AG20443 (cell line): ENCODE measurements at regions not wholly inside any gene's neighbourhood (a gene's known extent, or its start where the extent isn't known, plus 50 kb on each side); places are given as distances from the start of the nearest gene placed in this dataset.

Source experiments
- DNase-seq: peaks from one replicate; pipeline ENCODE4 v3.0.0; 2012; ENCODE audit warnings: low spot score, mixed read lengths

DNA sequence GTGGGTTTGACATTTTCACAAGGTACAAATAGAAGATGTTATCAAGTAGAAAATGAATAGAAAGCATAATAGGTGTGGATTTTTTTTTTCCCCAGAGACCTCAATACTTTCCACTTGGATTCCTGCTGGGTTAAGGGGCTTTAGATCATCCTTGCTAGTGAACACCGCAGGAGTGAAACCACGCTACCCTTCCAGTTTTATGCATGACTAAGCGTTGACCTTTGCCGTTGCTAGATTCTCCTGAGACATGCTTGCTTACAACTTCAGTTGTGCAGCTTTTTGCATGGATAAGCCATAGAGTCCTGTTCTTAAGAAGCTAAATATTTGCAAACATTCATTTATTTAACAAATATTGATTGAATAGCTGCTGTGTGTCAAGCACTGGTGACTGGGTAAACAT is 299.7 kb upstream of the LMCD1 start:
- no peak for DNase-seq

DNA sequence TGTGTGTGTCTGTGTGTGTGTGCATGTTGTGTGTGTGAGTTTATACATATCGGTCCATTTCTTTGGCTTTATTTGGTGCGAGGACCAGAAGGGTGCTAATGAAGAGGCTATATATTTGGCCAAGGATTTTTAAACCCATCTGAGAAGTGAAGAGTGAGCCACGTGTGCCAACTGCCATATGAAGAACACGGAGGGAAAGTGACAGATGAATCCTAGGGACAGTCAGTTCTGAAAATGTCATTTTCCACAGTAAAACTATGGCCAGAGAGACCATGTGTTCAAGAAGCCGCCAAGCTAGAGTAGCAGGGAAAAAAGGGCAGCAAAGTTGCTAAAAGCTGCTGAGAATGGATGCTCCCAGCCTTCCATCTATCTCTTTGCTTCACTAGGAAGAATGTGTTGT is 297.3 kb upstream of the LMCD1 start:
- DNase-seq, result no peak

- DNase-seq, result peak; percentile 53
These were observed 296.6 kb upstream of the LMCD1 start for GRCh38 chr3:8204853-8205650.

DNA sequence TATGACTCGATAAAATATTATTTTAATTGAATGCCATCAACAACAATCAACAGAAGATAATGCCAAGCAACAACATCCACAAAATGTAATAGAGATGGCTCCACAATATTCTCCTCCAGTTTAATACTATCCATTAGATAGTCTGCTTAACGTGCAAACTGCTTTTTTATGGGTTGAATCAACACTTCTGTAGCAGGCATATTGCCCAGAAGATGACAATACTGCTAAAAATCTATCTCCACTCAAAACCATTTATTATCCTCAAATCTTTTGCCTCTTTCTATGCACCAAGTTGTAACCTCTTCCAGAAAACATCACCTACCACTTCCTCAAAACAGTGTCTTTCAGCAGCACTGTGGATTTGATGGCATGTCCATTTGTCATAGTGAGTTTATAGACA is 295.7 kb upstream of the LMCD1 start:
- no peak for DNase-seq

DNA sequence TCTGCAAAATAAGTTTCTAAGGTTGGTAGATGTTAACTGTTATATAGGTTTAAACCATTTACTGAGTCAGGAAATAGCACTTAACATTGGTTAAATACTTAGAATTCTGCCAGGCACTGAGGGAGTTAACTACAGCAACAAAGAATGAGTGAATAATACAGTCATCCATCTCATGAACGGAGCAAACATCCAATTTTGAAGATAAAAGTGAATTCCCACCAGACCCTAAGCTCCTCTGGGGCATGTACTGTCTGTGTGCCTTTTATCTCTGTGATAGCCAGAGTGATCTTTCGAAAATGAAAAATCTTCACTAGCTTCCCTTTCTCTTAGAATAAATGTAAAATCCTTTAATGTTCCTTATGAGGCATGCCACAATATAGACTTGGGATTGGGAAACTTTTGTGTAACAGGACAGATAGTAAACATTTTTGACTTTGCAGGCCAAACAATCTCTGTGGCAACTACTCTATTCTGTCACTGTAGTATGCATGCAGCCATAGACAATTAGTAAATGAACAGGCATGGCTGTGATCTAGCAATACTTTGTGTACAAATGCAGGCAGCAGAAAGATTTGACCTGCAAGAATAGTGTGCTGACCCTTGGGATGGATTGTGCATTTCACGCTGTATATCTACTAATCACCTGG is 294.5 kb upstream of the LMCD1 start:
- DNase-seq, result no peak

- DNase-seq, result no peak
These were observed 290.7 kb upstream of the LMCD1 start for GRCh38 chr3:8210882-8211341.

- DNase-seq, result no peak
These were observed 288.8 kb upstream of the LMCD1 start for GRCh38 chr3:8212794-8213193.

DNA sequence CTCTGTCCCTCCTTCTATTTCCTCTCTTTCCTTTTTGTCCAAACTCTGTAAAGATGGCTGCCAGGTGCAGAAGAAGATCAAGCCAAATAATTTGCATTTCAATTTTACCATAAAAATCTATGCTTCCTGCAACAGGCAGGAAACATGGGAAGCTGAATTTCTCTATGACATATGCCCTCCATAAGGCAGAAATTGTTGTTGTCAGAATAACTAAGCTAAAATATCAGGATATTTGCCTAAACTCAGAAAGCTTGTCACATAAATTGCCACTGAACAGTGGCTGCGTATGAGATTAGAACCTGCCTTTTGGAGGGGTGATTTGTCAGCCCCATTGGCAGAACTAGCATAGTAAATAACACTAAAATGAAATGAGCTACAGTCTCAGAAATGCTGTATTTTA is 288.3 kb upstream of the LMCD1 start:
- DNase-seq, result no peak

DNA sequence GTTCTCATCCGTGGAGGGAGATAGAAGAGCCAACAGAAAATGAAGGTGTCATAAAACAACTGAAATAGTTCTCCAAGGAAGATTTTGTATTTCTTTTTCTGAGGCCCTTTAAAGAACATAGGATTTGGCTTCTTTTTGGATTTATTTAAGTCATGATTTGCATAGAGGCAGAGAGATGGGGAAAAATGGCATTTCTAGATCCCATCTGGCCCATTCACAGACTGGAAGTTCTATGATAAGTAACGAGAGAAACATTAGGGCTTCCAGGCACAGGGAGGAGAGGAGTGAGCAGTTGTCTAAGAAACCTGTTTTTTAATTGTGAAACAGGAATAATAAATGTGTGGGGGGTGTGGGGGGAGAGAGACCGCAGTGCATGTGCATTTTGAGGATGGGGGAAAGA is 285.8 kb upstream of the LMCD1 start:
- no peak for DNase-seq

DNA sequence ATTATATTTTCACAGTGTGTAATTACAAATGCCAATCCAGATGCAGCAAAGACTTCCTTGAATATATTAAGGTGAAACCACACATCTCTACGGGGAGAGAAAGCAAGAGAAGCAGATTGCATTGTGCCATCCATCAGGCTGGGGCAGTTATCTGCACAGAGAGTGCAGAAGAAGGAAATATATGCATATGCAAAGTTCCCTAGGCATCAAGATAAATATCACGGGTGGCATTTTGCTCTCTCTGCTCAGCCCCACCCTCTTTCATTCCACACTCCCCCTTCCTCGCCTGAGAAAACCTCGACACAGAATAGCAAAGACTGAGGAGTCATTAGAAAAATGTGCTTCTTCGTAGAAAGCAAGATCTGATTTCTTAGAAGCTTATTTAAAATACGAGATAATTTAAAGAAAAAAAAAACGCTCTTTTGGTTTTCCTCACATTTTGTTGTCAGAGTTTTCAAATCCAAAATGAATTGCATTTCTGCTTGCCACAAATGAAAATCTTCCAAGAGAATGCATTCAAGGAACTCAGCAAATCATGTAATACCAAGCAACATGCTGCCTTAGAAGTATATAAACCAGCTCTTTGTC is 283.2 kb upstream of the LMCD1 start:
- no peak for DNase-seq

DNA sequence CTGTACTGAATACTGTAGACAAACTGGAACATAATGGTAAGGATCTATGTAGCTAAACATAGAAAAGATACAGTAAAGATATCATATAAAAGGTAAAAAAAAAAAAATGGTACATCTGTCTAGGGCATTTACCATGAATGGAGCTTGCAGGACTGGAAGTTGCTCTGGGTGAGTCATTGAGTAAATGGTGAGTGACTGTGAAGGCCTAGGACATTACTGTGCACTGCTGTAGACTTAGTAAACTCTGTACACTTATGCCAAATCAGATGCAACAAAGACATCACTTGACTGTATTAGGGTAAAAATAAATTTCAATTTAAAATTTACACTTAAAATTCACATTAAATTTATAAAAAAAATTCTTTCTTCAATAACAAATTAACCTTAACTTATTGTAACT is 281.3 kb upstream of the LMCD1 start:
- DNase-seq, result no peak

GRCh38 chr3:8223766-8224165 is 277.9 kb upstream of the LMCD1 start:
- DNase-seq, result no peak

DNA sequence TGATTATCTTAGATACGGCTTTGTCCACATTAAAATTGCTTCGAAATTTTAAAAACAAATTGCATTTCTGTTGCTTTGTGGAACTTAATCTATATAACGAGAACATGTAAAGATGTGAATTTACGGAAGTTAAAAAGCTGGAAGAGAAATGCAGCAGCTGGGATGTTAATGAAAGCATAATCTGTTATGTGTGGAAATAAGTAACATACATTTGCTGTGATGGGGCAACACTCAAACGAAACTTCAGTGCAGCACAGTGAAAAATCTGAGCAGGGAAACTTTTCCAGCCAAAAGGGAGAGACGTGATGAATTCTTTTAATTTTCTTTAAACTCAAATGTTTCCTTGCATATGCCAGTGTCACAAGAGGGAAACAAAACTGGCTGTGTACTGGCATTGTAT is 276.7 kb upstream of the LMCD1 start:
- no peak for DNase-seq

DNA sequence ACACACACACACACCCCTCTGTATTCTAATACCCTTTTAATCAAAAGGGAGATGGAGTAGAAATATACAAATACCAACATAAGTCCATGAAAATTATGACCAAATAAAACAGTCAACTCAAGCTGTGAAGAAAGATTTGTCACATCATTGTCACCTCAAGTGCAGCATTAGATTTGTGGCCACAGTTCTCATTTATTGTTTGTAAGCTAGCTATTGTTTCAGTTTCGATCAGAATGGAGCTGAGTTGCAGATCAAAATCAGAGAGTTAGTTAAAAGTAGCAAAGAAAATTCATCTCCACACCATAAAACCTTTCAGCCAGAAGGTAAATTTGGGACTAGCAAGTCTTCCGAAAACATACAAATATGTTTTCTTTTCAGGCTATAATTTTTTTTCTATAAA is 267.7 kb upstream of the LMCD1 start:
- DNase-seq, result no peak

DNA sequence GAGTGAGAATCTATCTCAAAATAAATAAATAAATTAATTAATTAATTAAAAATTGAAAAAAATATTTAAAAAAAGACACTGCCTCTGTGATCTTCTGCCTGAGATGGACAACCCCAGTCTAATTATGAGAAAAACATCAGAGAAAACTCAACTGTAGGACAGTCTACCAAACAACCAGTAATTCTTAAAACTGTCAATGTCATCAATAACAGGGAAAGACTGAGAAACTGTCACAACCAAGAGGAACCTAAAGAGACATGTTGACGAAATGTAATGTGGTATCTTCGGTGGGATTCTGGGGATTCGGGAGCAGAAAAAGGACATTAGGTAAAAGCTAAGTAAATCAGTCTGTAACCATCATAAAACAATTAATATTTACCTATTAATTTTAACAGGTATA is 265.4 kb upstream of the LMCD1 start:
- no peak for DNase-seq

DNA sequence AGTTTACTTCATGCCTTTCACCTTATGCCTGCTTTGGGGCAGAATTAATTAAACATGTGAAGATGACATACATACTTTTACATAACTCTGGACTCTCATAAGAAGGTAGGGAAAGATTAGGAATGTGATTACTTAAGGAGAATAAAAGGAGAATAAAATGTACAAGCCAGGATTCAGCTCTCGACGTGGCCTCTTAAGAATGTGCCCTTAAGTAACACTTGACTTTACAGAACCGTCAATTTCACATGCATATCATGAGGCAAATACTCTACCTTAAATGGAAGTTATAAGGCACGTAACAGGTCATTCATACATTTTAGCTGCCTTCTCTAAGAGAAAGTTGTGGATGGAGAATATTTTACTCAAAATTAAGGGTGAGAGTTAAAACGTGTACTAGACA is 263.7 kb upstream of the LMCD1 start:
- no peak for DNase-seq

- no peak for DNase-seq
These were observed 263.2 kb upstream of the LMCD1 start for GRCh38 chr3:8238432-8238831.

DNA sequence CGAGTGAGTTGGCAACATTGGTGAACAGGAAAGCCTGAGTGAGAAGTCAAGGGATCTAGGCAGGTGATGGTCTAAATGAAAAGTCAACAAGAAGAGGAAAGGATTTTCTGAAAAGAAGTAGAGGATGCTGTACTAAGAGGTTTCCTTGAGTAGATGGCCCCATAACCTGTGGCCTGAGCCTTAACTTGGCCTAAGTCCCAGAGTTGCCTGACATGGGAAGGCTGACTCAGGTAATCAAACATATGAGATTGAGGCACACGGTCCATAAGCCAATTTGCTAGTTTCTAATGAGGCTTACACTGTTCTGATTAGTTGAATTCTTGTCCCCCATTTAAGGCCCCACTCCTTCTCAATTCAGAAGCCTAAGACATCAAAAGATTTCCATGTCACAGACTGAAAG is 262.5 kb upstream of the LMCD1 start:
- no peak for DNase-seq

DNA sequence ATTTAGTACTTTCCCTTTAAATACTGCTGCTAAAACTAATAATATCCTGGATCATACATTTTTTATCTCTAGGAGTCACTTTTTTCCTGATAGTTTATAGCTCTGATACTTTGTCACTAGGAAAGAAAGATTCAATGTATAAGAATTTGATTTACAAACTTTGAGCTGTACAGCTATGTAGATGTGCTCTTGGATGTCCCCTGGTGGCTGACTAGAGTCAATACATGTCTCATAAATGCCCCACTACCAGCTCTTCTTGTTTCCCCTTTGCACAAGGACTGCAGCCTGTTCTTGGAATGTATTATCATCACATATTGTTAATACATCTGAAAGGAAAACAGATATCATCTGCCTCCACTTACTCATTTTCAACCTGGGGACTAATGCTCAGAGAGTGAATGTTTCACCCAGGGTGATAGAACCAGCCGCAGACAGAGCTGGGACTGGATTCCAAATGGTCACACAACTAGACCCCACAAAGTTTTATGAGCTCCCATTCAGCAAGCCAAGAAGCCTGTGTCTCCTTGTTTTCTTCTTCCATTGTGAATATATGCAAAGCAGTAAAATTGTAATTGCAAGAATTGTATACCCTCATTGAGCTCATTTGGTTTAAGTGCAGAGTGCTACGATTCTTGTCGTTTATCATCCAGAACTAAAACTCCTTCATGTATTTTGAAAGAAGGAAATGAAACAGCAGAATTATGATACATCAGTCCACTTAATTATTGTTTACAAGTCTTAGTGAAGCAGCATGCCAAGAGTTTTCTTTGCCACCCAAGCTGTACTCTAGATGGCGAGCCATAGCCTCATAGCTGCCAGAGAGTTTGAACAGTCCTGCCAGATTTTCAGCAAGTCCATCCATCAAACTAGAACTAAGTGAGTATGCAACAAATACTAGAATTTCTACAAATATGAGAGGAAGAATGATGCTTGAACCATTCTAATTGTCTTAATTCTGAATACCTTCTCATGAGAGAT is 261.6 kb upstream of the LMCD1 start:
- peak; percentile 71 for DNase-seq

GRCh38 chr3:8246070-8246469 is 255.6 kb upstream of the LMCD1 start:
- no peak for DNase-seq

GRCh38 chr3:8253201-8253600 is 248.4 kb upstream of the LMCD1 start:
- no peak for DNase-seq

DNA sequence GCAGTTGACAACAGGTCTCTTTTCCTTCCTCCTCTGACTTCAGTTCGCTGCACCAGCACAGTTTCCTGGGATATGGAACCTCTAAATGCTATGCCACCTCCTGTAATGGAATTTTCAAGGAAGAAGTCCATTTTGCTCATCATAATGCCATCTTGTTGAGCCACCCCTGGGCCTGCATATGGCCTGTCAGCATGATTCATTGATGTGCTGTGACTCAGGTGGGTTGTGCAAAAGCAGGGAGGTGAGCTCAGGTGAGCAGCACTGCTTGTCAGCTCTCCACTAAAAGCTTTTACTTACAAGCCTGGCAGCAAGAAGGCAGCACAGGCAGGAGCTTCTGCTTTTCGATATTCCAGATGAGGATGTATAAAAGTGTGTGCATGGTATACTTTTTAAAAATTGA is 247.1 kb upstream of the LMCD1 start:
- DNase-seq, result no peak
